GM12878 (cell line): ENCODE measurements at regions not wholly inside any gene's neighbourhood (a gene's known extent, or its start where the extent isn't known, plus 50 kb on each side); places are given as distances from the start of the nearest gene placed in this dataset.

ENCODE experiments used
- ATAC-seq: fragments of 200-7000 bp; cut with Tn5 transposase; 3 replicates; pipeline ENCODE4 v1.9.1; 2020; ENCODE audit warnings: mild to moderate bottlenecking, moderate library complexity
- BruUV-seq: library from RNA; stranded (reverse); fragments of 400-500 nt; replicated peaks from 2 replicates; lab custom pipeline; 2021; lab: Mats Ljungman, UMichigan
- CTCF ChIA-PET: fragments of 300-600 bp; sonication (Branson Sonifier 250); formaldehyde crosslinking; extraction: SDS; loops from one replicate; lab custom pipeline; 2021; ENCODE audit warnings: inconsistent platforms; lab: Yijun Ruan, JAX
- POLR2A ChIA-PET: fragments of 350-600 bp; formaldehyde crosslinking; extraction: SDS; loops from one replicate; lab custom pipeline; 2021; ENCODE audit warnings: inconsistent platforms; lab: Charles Lee
- RAD21 ChIA-PET: fragments of 300-600 bp; sonication (Branson Sonifier 250); formaldehyde crosslinking; loops from one replicate; lab custom pipeline; 2023; ENCODE audit warnings: antibody characterized with exemption; ENCODE audit not compliant: unreplicated experiment; lab: Charles Lee
- SMC1A ChIA-PET: fragments of 300-600 bp; sonication (Branson Sonifier 250); formaldehyde crosslinking; loops from one replicate; lab custom pipeline; 2023; ENCODE audit not compliant: unreplicated experiment, uncharacterized antibody; lab: Charles Lee
- DNase-seq: peaks from one replicate; pipeline ENCODE4 v3.0.0-alpha.2; 2011; ENCODE audit warnings: low read depth, low spot score
- FAIRE-seq: peaks from 3 replicates; lab custom pipeline; 2011; peaks lifted over from hg19 to GRCh38; lab: Jason Lieb, UNC
- H2AFZ ChIP-seq: 2 replicates; pipeline ENCODE4 v1.6.0; 2011; ENCODE audit warnings: low read depth, low read length, control low read depth; ENCODE audit not compliant: control insufficient read depth
- H3K27ac ChIP-seq: 2 replicates; pipeline ENCODE4 v1.5.1; 2011; ENCODE audit warnings: control low read depth; ENCODE audit not compliant: control insufficient read depth, insufficient read depth
- H3K27me3 ChIP-seq, 2 experiments: replicated peaks in 1 of 2; 2 replicates each; pipeline versions ENCODE4 v1.6.0 to v1.6.1; 2011; ENCODE audit warnings: low read length in 1 of 2; ENCODE audit not compliant: control insufficient read depth in 2 of 2, insufficient read depth in 2 of 2
- H3K36me3 ChIP-seq, 2 experiments: 2 replicates each; pipeline ENCODE4 v1.5.1; 2011; ENCODE audit warnings: low read length in 1 of 2; ENCODE audit not compliant: control insufficient read depth in 2 of 2, insufficient read depth in 2 of 2
- H3K4me1 ChIP-seq: 2 replicates; pipeline ENCODE4 v1.6.1; 2011; ENCODE audit warnings: mild to moderate bottlenecking, low read length, moderate library complexity, mixed read lengths; ENCODE audit not compliant: control insufficient read depth, insufficient read depth
- H3K4me2 ChIP-seq: 2 replicates; pipeline ENCODE4 v1.6.0; 2011; ENCODE audit warnings: control low read depth; ENCODE audit not compliant: control insufficient read depth, insufficient read depth
- H3K4me3 ChIP-seq: fragments of 200-600 bp; sonication (generic); 2 replicates; pipeline ENCODE4 v1.5.1; 2016
- H3K79me2 ChIP-seq: 2 replicates; pipeline ENCODE4 v1.6.0; 2011; ENCODE audit warnings: low read length; ENCODE audit not compliant: control insufficient read depth, insufficient read depth
- H3K9ac ChIP-seq: 2 replicates; pipeline ENCODE4 v1.8.0; 2011; ENCODE audit warnings: low read length, control low read depth, mixed read lengths; ENCODE audit not compliant: control insufficient read depth, insufficient read depth
- H3K9me3 ChIP-seq: replicated peaks from 3 replicates; pipeline ENCODE4 v1.5.1; 2011; ENCODE audit warnings: mild to moderate bottlenecking, low read length; ENCODE audit not compliant: control insufficient read depth, insufficient read depth
- H4K20me1 ChIP-seq: 2 replicates; pipeline ENCODE4 v1.6.0; 2011; ENCODE audit not compliant: control insufficient read depth, insufficient read depth
- ATF7 ChIP-seq: fragments of 450-650 bp; IDR thresholded peaks from 2 replicates; pipeline ENCODE4 v1.6.1; 2016; ENCODE audit warnings: low read depth, mild to moderate bottlenecking
- BACH1 ChIP-seq: fragments of 450-650 bp; IDR thresholded peaks from 2 replicates; pipeline ENCODE4 v1.6.1; 2017; ENCODE audit warnings: mild to moderate bottlenecking, borderline replicate concordance
- CBX3 ChIP-seq: fragments of 200-600 bp; sonication (generic); IDR thresholded peaks from 2 replicates; pipeline ENCODE4 v1.6.1; 2016; ENCODE audit warnings: low read depth, borderline replicate concordance
- EED ChIP-seq: sonication (generic); IDR thresholded peaks from 2 replicates; pipeline ENCODE4 v1.6.1; 2016; ENCODE audit warnings: antibody characterized with exemption, low read depth
- ESRRA ChIP-seq: IDR thresholded peaks from 2 replicates; pipeline ENCODE4 v1.6.1; 2012; ENCODE audit warnings: mild to moderate bottlenecking, low read length, improper control_type of control experiment
- FOS ChIP-seq: IDR thresholded peaks from 3 replicates; pipeline ENCODE4 v1.6.1; 2011; ENCODE audit warnings: borderline replicate concordance; ENCODE audit not compliant: insufficient read length; ENCODE audit errors: extremely low read depth
- HDAC2 ChIP-seq: fragments of 200-600 bp; sonication (generic); IDR thresholded peaks from 2 replicates; pipeline ENCODE4 v1.6.1; 2017
- IKZF2 ChIP-seq, 2 experiments: fragments of 450-650 bp; IDR thresholded peaks; 2 replicates each; pipeline ENCODE4 v1.6.1; 2017; ENCODE audit warnings: mild to moderate bottlenecking in 2 of 2, moderate library complexity in 2 of 2
- MTA3 ChIP-seq: IDR thresholded peaks from 2 replicates; pipeline ENCODE4 v1.6.1; 2012; ENCODE audit warnings: low read length, inconsistent platforms, borderline replicate concordance
- NFIC ChIP-seq: IDR thresholded peaks from 2 replicates; pipeline ENCODE4 v1.6.1; 2012; ENCODE audit warnings: low read depth, mild to moderate bottlenecking, inconsistent platforms, low read length, moderate library complexity
- SIN3A ChIP-seq: IDR thresholded peaks from 2 replicates; pipeline ENCODE4 v1.6.1; 2012; ENCODE audit warnings: low read depth, low read length, improper control_type of control experiment
- STAT1 ChIP-seq: fragments of 450-650 bp; conservative IDR thresholded peaks from 2 replicates; pipeline ENCODE4 v1.6.1; 2014; ENCODE audit warnings: antibody characterized with exemption, mild to moderate bottlenecking
- TAF1 ChIP-seq: IDR thresholded peaks from 2 replicates; pipeline ENCODE4 v1.6.1; 2011; ENCODE audit warnings: mild to moderate bottlenecking, low read depth, low read length, borderline replicate concordance
- TARDBP ChIP-seq: IDR thresholded peaks from 2 replicates; pipeline ENCODE4 v1.6.1; 2016; ENCODE audit warnings: borderline replicate concordance
- ZNF207 ChIP-seq: fragments of 450-650 bp; IDR thresholded peaks from 2 replicates; pipeline ENCODE4 v1.6.1; 2014; ENCODE audit warnings: antibody characterized with exemption, mild to moderate bottlenecking, borderline replicate concordance
- ZNF24 ChIP-seq: fragments of 450-650 bp; IDR thresholded peaks from 2 replicates; pipeline ENCODE4 v1.6.1; 2017; ENCODE audit warnings: antibody characterized with exemption, mild to moderate bottlenecking
- WGBS: methylation state at CpG from one replicate; pipeline ENCODE4 v1.1.6; 2016; ENCODE audit warnings: low lambda C conversion rate; ENCODE audit not compliant: insufficient replicate concordance, insufficient coverage; ENCODE audit errors: missing lambda C conversion rate; 5-methylcytosine and 5-hydroxymethylcytosine counted together
- in situ Hi-C: fragments of 300-500 bp; cut with MboI; formaldehyde crosslinking; loops from 9 replicates; pipeline ENCODE4 v1.14.3; 2018; ENCODE audit warnings: mixed read lengths
- intact Hi-C: fragments of 100-400 bp; cut with micrococcal nuclease; formaldehyde crosslinking; loops from one replicate; pipeline ENCODE4 v1.14.2; 2022; ENCODE audit not compliant: unreplicated experiment
- TF ChIP-seq, protein P1 (sequence below): fragments of 450-650 bp; IDR thresholded peaks from 2 replicates; pipeline ENCODE4 v1.6.1; 2016; ENCODE audit warnings: mild to moderate bottlenecking
- TF ChIP-seq, protein P2 (sequence below): IDR thresholded peaks from 2 replicates; pipeline ENCODE4 v1.6.1; 2012; ENCODE audit warnings: low read depth, low read length, improper control_type of control experiment

DNA sequence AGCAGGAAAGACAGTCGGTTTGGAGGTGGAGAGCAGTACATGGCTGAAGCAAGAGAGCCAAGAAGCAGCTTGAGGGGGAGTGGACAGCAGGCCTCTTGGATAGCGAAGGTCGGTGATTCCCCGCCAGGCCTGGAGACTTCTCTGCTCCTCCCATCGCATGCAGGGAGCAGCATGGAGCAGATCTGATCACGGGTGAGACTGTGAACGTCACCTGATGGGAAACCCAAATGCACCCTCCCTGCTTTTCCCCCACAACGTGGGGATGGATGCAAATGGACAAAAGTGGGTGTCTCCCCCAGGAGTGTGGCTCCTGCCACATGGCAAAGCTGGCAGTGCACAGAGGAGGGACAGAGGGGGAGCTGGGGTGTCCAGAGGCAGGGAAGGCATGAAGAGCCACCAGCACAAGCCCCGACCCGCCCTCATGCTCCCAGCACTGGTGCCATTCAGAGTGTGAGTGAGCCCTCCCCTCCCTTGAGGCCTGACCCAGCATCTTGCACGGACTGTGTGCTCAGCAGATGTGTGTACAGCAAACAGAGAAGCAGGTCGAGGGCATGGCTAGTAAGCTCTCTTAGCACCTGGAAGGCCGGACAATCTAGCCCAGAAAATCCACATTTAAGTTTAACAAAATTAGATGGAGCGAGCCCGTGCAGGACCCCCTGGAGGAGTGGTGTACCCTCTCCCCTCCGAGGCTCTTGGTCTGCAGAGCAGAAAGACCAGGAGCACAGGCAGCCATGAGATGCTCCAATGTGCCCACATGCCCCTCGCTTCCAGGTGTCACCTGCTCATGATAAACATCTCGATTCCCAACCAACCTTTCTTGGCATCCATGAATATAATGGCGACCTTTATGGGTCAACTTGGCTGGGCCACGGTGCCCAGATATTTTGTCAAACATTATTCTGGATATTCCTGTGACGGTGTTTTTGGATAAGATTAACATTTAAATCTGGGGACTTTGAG, 661.7 kb downstream of the TBC1D22A start:
- Histone ChIP-seq H3K27ac (no peak overlapping the region), H3K9ac (no peak overlapping the region), H3K4me1 (no peaks in the 10 kb centered on the region), H3K79me2 (no peaks in the 10 kb centered on the region), H4K20me1 (no peaks in the 10 kb centered on the region), H3K36me3 (no peaks in the 10 kb centered on the region), H3K4me2 (no peak overlapping the region), H3K27me3 (no peaks in the 10 kb centered on the region), H2AFZ (no peak overlapping the region), H3K4me3 (no peak overlapping the region), H3K9me3 (no peaks in the 10 kb centered on the region; the same call in 2 of the 3 replicates)
- TF ChIP-seq NFIC = no peak
- TF ChIP-seq MTA3 = no peak
- TF ChIP-seq, protein P1, sequence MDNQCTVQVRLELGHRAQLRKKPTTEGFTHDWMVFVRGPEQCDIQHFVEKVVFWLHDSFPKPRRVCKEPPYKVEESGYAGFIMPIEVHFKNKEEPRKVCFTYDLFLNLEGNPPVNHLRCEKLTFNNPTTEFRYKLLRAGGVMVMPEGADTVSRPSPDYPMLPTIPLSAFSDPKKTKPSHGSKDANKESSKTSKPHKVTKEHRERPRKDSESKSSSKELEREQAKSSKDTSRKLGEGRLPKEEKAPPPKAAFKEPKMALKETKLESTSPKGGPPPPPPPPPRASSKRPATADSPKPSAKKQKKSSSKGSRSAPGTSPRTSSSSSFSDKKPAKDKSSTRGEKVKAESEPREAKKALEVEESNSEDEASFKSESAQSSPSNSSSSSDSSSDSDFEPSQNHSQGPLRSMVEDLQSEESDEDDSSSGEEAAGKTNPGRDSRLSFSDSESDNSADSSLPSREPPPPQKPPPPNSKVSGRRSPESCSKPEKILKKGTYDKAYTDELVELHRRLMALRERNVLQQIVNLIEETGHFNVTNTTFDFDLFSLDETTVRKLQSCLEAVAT = no peak
- TF ChIP-seq HDAC2 = no peak
- TF ChIP-seq CBX3 = no peak
- ChIA-PET SMC1A (no interaction called here), CTCF (no interaction called here), POLR2A (no interaction called here), RAD21 (no interaction called here)
- DNase-seq = no peak
- no peak for ATAC-seq
- no peak for FAIRE-seq
- intact Hi-C loops (no loop called here), in situ Hi-C loops (no loop called here)
- 28% methylated on average over 21 of the region's 21 CpGs for WGBS
- no TSS peak for BruUV-seq

DNA sequence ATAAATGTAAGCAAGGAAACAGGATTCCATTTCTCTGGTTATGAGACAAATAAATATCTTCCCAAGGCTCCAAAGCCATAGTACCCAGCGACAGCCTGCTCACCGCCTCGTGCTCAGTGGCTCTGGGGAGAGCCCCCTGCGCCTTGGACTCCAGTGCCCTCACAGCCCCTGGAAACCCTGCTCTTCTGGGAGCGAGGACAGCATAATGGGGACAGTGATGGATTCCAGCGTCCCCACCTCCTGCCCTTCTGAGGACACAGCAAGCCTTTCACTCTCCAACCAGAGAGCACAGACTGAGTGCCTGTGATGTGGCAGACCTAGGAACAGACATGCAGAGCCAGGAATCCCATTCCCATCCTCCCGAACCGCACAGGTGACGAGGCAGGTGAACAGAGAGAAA, 660.8 kb downstream of the TBC1D22A start:
- no peaks in the 10 kb centered on the region for H3K36me3 ChIP-seq
- intact Hi-C loops = no loop called here
- SMC1A ChIA-PET = no interaction called here
- H3K27me3 ChIP-seq = no peaks in the 10 kb centered on the region
- no peak overlapping the region for H3K4me3 ChIP-seq
- no peaks in the 10 kb centered on the region; the same call in 2 of the 3 replicates for H3K9me3 ChIP-seq
- CTCF ChIA-PET = no interaction called here
- no peak overlapping the region for H3K9ac ChIP-seq
- H2AFZ ChIP-seq = no peak overlapping the region
- 21% methylated on average over 9 of the region's 9 CpGs for WGBS
- ATAC-seq (no peak), FAIRE-seq (no peak), DNase-seq (no peak)
- H4K20me1 ChIP-seq = no peaks in the 10 kb centered on the region
- POLR2A ChIA-PET = no interaction called here
- no peak overlapping the region for H3K4me2 ChIP-seq
- H3K4me1 ChIP-seq = no peaks in the 10 kb centered on the region
- H3K79me2 ChIP-seq = no peaks in the 10 kb centered on the region
- H3K27ac ChIP-seq = no peak overlapping the region
- in situ Hi-C loops = no loop called here
- RAD21 ChIA-PET = no interaction called here
- BruUV-seq = no TSS peak
- TF ChIP-seq ESRRA (no peak), EED (no peak), FOS (no peak), STAT1 (no peak), SIN3A (no peak), ZNF207 (no peak), ATF7 (no peak), TARDBP (no peak), IKZF2 (IDR thresholded peaks at IDR 0.05) (no peak), TAF1 (no peak), ZNF24 (no peak), BACH1 (no peak)
- TF ChIP-seq, protein P2, sequence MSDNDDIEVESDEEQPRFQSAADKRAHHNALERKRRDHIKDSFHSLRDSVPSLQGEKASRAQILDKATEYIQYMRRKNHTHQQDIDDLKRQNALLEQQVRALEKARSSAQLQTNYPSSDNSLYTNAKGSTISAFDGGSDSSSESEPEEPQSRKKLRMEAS = no peak
